Testis (tissue), 2 donors: ENCODE measurements at regions not wholly inside any gene's neighbourhood (a gene's known extent, or its start where the extent isn't known, plus 50 kb on each side); places are given as distances from the start of the nearest gene placed in this dataset.

Source experiments
- DNase-seq: peaks from one replicate; pipeline ENCODE4 v3.0.0-alpha.2; 2019
- H3K27ac ChIP-seq, 2 donors: fragments of 200-600 bp; sonication (generic); one replicate each; pipeline ENCODE4 v1.5.1; 2019
- H3K27me3 ChIP-seq: fragments of 200-600 bp; sonication (generic); one replicate; pipeline ENCODE4 v1.5.1; 2019
- H3K36me3 ChIP-seq: fragments of 200-600 bp; sonication (generic); one replicate; pipeline ENCODE4 v1.5.1; 2017; ENCODE audit warnings: low read depth; ENCODE audit errors: missing control alignments
- H3K4me1 ChIP-seq: fragments of 200-600 bp; sonication (generic); one replicate; pipeline ENCODE4 v1.5.1; 2019
- H3K4me3 ChIP-seq, 2 donors: fragments of 200-600 bp; sonication (generic); one replicate each; pipeline ENCODE4 v1.5.1; 2017 to 2019
- H3K9me3 ChIP-seq: fragments of 200-600 bp; sonication (generic); one replicate; pipeline ENCODE4 v1.5.1; 2017
- CTCF ChIP-seq, 3 experiments: fragments of 450-650 bp in 2 of 3; fragments of 200-600 bp in 1 of 3; sonication (generic) in 1 of 3; IDR thresholded peaks; one replicate each; pipeline ENCODE4 v1.5.1; 2016 to 2019; ENCODE audit warnings: antibody characterized with exemption in 3 of 3, mild to moderate bottlenecking in 2 of 3, moderate library complexity in 1 of 3
- POLR2A ChIP-seq: fragments of 450-650 bp; IDR thresholded peaks from one replicate; pipeline ENCODE4 v1.6.1; 2017; ENCODE audit warnings: antibody characterized with exemption, mild to moderate bottlenecking, moderate library complexity
- WGBS, 2 donors: methylation state at CpG; one replicate each; pipeline ENCODE4 v1.1.5; 2018; 5-methylcytosine and 5-hydroxymethylcytosine counted together
- intact Hi-C: fragments of 100-400 bp; cut with DNase I; formaldehyde crosslinking; loops from one replicate; pipeline ENCODE4 v1.15.1; 2023; ENCODE audit warnings: low total_unique reads

- WGBS, 2 donors: 61 to 70% methylated on average over 9 of the region's 9 CpGs
- TF ChIP-seq POLR2A (no peak), CTCF (IDR thresholded peaks at IDR 0.05) (no peak)
- intact Hi-C loops: no loop called here
- Histone ChIP-seq H3K36me3 (no peaks in the 10 kb centered on the region), H3K4me1 (no peaks in the 10 kb centered on the region), H3K4me3 (no peak overlapping the region), H3K27ac (peak overlapping the region in 1 of 2 donors; percentile 59), H3K9me3 (no peaks in the 10 kb centered on the region), H3K27me3 (no peaks in the 10 kb centered on the region)
- DNase-seq: no peak
These were observed 221.8 kb downstream of the MAP2K4 start for GRCh38 chr17:12242345-12242954.

- TF ChIP-seq CTCF (IDR thresholded peaks at IDR 0.05) (no peak), POLR2A (no peak)
- no peaks in the 10 kb centered on the region for H3K9me3 ChIP-seq
- intact Hi-C loops: no loop called here
- H3K4me3 ChIP-seq: no peak overlapping the region
- DNase-seq: no peak
- H3K27ac ChIP-seq: no peak overlapping the region
- no peaks in the 10 kb centered on the region for H3K27me3 ChIP-seq
- WGBS, 2 donors: 52 to 73% methylated on average over 2 of the region's 2 CpGs
- H3K4me1 ChIP-seq: no peaks in the 10 kb centered on the region
- no peaks in the 10 kb centered on the region for H3K36me3 ChIP-seq
These were observed 227.1 kb downstream of the MAP2K4 start for GRCh38 chr17:12247761-12248160.

- Histone ChIP-seq H3K4me1 (no peaks in the 10 kb centered on the region), H3K27me3 (no peaks in the 10 kb centered on the region), H3K27ac (no peak overlapping the region), H3K9me3 (no peaks in the 10 kb centered on the region), H3K36me3 (no peaks in the 10 kb centered on the region), H3K4me3 (no peak overlapping the region)
- no peak for DNase-seq
- WGBS, 2 donors: 81 to 88% methylated on average over 4 of the region's 4 CpGs
- TF ChIP-seq POLR2A (no peak), CTCF (IDR thresholded peaks at IDR 0.05) (no peak)
- intact Hi-C loops: loop anchor here (10.0 kb wide), 1 partner anchor 414 kb away; the partner anchor contains the start of gene MYOCD
These were observed 230.3 kb downstream of the MAP2K4 start for GRCh38 chr17:12250973-12251372.

GRCh38 chr17:12252462-12252861, 231.8 kb downstream of the MAP2K4 start:
- DNase-seq: no peak
- no peak overlapping the region for H3K27ac ChIP-seq
- H3K36me3 ChIP-seq: no peaks in the 10 kb centered on the region
- H3K4me1 ChIP-seq: no peaks in the 10 kb centered on the region
- intact Hi-C loops: loop anchor here (10.0 kb wide), 1 partner anchor 412 kb away; the partner anchor contains the start of gene MYOCD
- H3K9me3 ChIP-seq: no peaks in the 10 kb centered on the region
- H3K27me3 ChIP-seq: no peaks in the 10 kb centered on the region
- 60 to 63% methylated on average over 6 of the region's 6 CpGs for WGBS, 2 donors
- H3K4me3 ChIP-seq: no peak overlapping the region
- TF ChIP-seq POLR2A: no peak
- TF ChIP-seq CTCF (IDR thresholded peaks at IDR 0.05): no peak

- no peaks in the 10 kb centered on the region for H3K36me3 ChIP-seq
- H3K27me3 ChIP-seq: no peaks in the 10 kb centered on the region
- intact Hi-C loops: loop anchor here (10.0 kb wide), 1 partner anchor 410 kb away; the partner anchor contains the start of gene MYOCD
- WGBS, 2 donors: 90 to 95% methylated on average over 9 of the region's 9 CpGs
- no peak for TF ChIP-seq POLR2A
- no peak for TF ChIP-seq CTCF (IDR thresholded peaks at IDR 0.05)
- no peak overlapping the region for H3K4me3 ChIP-seq
- no peak for DNase-seq
- H3K4me1 ChIP-seq: no peaks in the 10 kb centered on the region
- H3K9me3 ChIP-seq: no peaks in the 10 kb centered on the region
- no peak overlapping the region for H3K27ac ChIP-seq
These were observed 233.8 kb downstream of the MAP2K4 start for GRCh38 chr17:12254460-12254859.
